ENCODE measurements at regions not wholly inside any gene's neighbourhood (a gene's known extent, or its start where the extent isn't known, plus 50 kb on each side); places are given as distances from the start of the nearest gene placed in this dataset.

DNA sequence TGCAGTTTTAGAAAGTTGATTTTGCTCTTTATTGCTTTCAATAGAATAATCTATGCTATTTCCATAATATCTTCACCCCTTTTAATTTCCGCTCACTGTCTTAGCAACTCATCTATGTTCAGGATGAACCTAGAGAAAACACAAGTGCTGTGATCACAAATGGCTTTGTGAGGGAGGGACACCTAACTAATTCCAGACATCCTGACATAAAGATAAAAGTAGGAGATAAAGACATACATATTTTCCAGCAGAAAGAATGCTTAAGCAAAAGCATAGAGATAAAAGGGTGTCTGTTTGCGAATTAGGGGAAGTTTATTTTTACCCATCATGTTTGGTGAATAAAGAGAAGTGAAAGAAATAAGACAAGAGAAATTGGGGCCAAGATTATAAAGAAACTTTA lies 254.2 kb downstream of the KCNJ2 start:
- Histone ChIP-seq H3K4me2 (ENCODE audit: control insufficient read depth, extremely low read depth, insufficient read depth, low read depth, low read length) (no peak overlapping the region), H3K27ac (ENCODE audit: control insufficient read depth, insufficient read depth, low read length) (no peak overlapping the region), H3K9me1 (ENCODE audit: control insufficient read depth, extremely low read depth, insufficient read depth, low read length) (no peaks in the 10 kb centered on the region), H3K36me3 (ENCODE audit: control insufficient read depth in 2 of 2, extremely low read depth in 1 of 2, insufficient read depth in 2 of 2, low read length in 2 of 2) (no peaks in the 10 kb centered on the region), H3K9ac (ENCODE audit: control insufficient read depth, extremely low read depth, insufficient read depth, low read length) (no peak overlapping the region), H4K20me1 (ENCODE audit: control insufficient read depth, extremely low read depth, insufficient read depth, low read length) (no peaks in the 10 kb centered on the region), H2AFZ (ENCODE audit: control insufficient read depth, low read length) (no peak overlapping the region), H3K4me3 (ENCODE audit: control insufficient read depth in 2 of 3, extremely low read depth in 1 of 3, insufficient read depth in 2 of 3, low read depth in 1 of 3, low read length in 3 of 3) (no peak overlapping the region), H3K79me2 (ENCODE audit: control insufficient read depth, insufficient read depth, low read length) (no peaks in the 10 kb centered on the region), H3K4me1 (ENCODE audit: control insufficient read depth, extremely low read depth, insufficient read depth, low read length) (no peaks in the 10 kb centered on the region), H3K27me3 (ENCODE audit: control insufficient read depth, extremely low read depth, insufficient read depth, low read length) (no peaks in the 10 kb centered on the region), H3K9me3 (ENCODE audit: control insufficient read depth, low read depth, low read length) (no peaks in the 10 kb centered on the region)
- dilution Hi-C loops (cut with MboI; ENCODE audit: extremely low pct_ligation_motif_present, low sequenced_read_pairs), result no loop called here
- DNase-seq (ENCODE audit: low read depth, low spot score) (no peak), FAIRE-seq (no peak)
- TF ChIP-seq, protein P1, sequence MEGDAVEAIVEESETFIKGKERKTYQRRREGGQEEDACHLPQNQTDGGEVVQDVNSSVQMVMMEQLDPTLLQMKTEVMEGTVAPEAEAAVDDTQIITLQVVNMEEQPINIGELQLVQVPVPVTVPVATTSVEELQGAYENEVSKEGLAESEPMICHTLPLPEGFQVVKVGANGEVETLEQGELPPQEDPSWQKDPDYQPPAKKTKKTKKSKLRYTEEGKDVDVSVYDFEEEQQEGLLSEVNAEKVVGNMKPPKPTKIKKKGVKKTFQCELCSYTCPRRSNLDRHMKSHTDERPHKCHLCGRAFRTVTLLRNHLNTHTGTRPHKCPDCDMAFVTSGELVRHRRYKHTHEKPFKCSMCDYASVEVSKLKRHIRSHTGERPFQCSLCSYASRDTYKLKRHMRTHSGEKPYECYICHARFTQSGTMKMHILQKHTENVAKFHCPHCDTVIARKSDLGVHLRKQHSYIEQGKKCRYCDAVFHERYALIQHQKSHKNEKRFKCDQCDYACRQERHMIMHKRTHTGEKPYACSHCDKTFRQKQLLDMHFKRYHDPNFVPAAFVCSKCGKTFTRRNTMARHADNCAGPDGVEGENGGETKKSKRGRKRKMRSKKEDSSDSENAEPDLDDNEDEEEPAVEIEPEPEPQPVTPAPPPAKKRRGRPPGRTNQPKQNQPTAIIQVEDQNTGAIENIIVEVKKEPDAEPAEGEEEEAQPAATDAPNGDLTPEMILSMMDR (optimal IDR thresholded peaks at IDR 0.05 in 1 of 3, IDR thresholded peaks at IDR 0.05 in 1 of 3, conservative IDR thresholded peaks at IDR 0.05 in 1 of 3; ENCODE audit: extremely low read depth in 1 of 3, insufficient read depth in 2 of 3, low read length in 3 of 3), result no peak
- TF ChIP-seq EZH2 (IDR thresholded peaks at IDR 0.05; ENCODE audit: low read length), result no peak

DNA sequence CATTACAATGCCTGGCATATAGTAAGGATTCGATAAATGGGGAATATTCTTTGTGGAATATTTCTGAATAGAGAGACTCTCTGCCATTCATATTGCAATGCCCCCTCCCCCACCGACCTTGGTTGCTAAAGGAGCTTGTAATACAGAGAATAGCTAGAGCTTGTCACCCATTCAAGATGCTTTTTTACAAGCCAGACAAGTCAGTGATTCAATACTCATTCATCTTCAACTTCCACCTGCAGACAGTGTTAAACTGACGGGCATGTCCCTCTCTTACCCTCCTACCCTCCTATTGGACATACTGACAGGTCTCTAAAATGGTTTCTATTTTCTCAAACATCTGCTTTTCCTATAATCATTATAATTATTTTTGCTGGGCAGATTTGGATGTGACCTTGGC lies 257.4 kb downstream of the KCNJ2 start:
- no peak for DNase-seq (ENCODE audit: low read depth, low spot score)
- Histone ChIP-seq H3K27ac (ENCODE audit: control insufficient read depth, insufficient read depth, low read length) (no peak overlapping the region), H3K36me3 (ENCODE audit: control insufficient read depth in 2 of 2, extremely low read depth in 1 of 2, insufficient read depth in 2 of 2, low read length in 2 of 2) (no peaks in the 10 kb centered on the region), H3K79me2 (ENCODE audit: control insufficient read depth, insufficient read depth, low read length) (no peaks in the 10 kb centered on the region), H3K27me3 (ENCODE audit: control insufficient read depth, extremely low read depth, insufficient read depth, low read length) (no peaks in the 10 kb centered on the region), H2AFZ (ENCODE audit: control insufficient read depth, low read length) (no peak overlapping the region), H3K4me3 (ENCODE audit: control insufficient read depth in 2 of 3, extremely low read depth in 1 of 3, insufficient read depth in 2 of 3, low read depth in 1 of 3, low read length in 3 of 3) (no peak overlapping the region), H3K4me1 (ENCODE audit: control insufficient read depth, extremely low read depth, insufficient read depth, low read length) (no peaks in the 10 kb centered on the region), H4K20me1 (ENCODE audit: control insufficient read depth, extremely low read depth, insufficient read depth, low read length) (no peaks in the 10 kb centered on the region), H3K9ac (ENCODE audit: control insufficient read depth, extremely low read depth, insufficient read depth, low read length) (no peak overlapping the region), H3K9me1 (ENCODE audit: control insufficient read depth, extremely low read depth, insufficient read depth, low read length) (no peaks in the 10 kb centered on the region), H3K4me2 (ENCODE audit: control insufficient read depth, extremely low read depth, insufficient read depth, low read depth, low read length) (no peak overlapping the region), H3K9me3 (ENCODE audit: control insufficient read depth, low read depth, low read length) (no peaks in the 10 kb centered on the region)
- no peak for FAIRE-seq
- TF ChIP-seq, protein P1 (optimal IDR thresholded peaks at IDR 0.05 in 1 of 3, IDR thresholded peaks at IDR 0.05 in 1 of 3, conservative IDR thresholded peaks at IDR 0.05 in 1 of 3; ENCODE audit: extremely low read depth in 1 of 3, insufficient read depth in 2 of 3, low read length in 3 of 3), result no peak
- TF ChIP-seq EZH2 (IDR thresholded peaks at IDR 0.05; ENCODE audit: low read length), result no peak
- dilution Hi-C loops (cut with MboI; ENCODE audit: extremely low pct_ligation_motif_present, low sequenced_read_pairs), result no loop called here

All from keratinocyte (primary cell).